Islet of Langerhans (tissue), 1 donor: ENCODE measurements at regions not wholly inside any gene's neighbourhood (a gene's known extent, or its start where the extent isn't known, plus 50 kb on each side); places are given as distances from the start of the nearest gene placed in this dataset.
A peak's percentile ranks its signal among the peaks of the same experiment; 100 is the strongest.

Experiments
- FAIRE-seq: peaks from one replicate; lab custom pipeline; 2011; peaks lifted over from hg19 to GRCh38; lab: Jason Lieb, UNC

GRCh38 chr4:123325241-123325681, 71.3 kb upstream of the SPRY1 start:
- no peak for FAIRE-seq

GRCh38 chr4:123327346-123327745, 69.2 kb upstream of the SPRY1 start:
- FAIRE-seq = no peak

GRCh38 chr4:123327846-123328429, 68.7 kb upstream of the SPRY1 start:
- no peak for FAIRE-seq

GRCh38 chr4:123338715-123339114, 57.9 kb upstream of the SPRY1 start:
- FAIRE-seq = no peak

GRCh38 chr4:123339507-123340380, 56.9 kb upstream of the SPRY1 start:
- FAIRE-seq = no peak

- peak; percentile 43 for FAIRE-seq
These were observed 56.3 kb upstream of the SPRY1 start for GRCh38 chr4:123340381-123340701.

GRCh38 chr4:123342498-123342897, 54.1 kb upstream of the SPRY1 start:
- no peak for FAIRE-seq

- FAIRE-seq = no peak
These were observed 53.1 kb upstream of the SPRY1 start for GRCh38 chr4:123343400-123344041.

- FAIRE-seq = no peak
These were observed 51.3 kb upstream of the SPRY1 start for GRCh38 chr4:123345137-123345934.

- no peak for FAIRE-seq
These were observed 50.7 kb upstream of the SPRY1 start for GRCh38 chr4:123345935-123346300.

GRCh38 chr4:123346330-123346940, 50.2 kb upstream of the SPRY1 start:
- no peak for FAIRE-seq
